Right lobe of liver (tissue), 6 donors: ENCODE measurements at regions not wholly inside any gene's neighbourhood (a gene's known extent, or its start where the extent isn't known, plus 50 kb on each side); places are given as distances from the start of the nearest gene placed in this dataset.

Source experiments
- ATAC-seq, 4 donors: fragments of 200-7000 bp; cut with Tn5 transposase; one replicate each; pipeline ENCODE4 v1.9.1; 2020; ENCODE audit warnings: mild to moderate bottlenecking in 4 of 4, moderate library complexity in 4 of 4
- DNase-seq, 3 donors: peaks; one replicate each; pipeline ENCODE4 v3.0.0-alpha.2; 2020
- H3K27ac ChIP-seq, 3 donors: fragments of 200-600 bp; one replicate each; pipeline ENCODE4 v1.8.0; 2022
- H3K27me3 ChIP-seq, 2 donors: fragments of 200-600 bp; one replicate each; pipeline ENCODE4 v1.8.0; 2022
- H3K36me3 ChIP-seq, 4 donors: fragments of 200-600 bp; sonication (generic) in 1 of 4; one replicate each; pipeline versions ENCODE4 v1.5.1 to v1.8.0; 2017 to 2022; ENCODE audit warnings: control low read depth in 1 of 4
- H3K4me1 ChIP-seq, 4 donors: fragments of 200-600 bp; sonication (generic) in 1 of 4; one replicate each; pipeline versions ENCODE4 v1.5.1 to v1.8.0; 2017 to 2022; ENCODE audit warnings: control low read depth in 1 of 4
- H3K4me3 ChIP-seq, 3 donors: fragments of 200-600 bp; one replicate each; pipeline ENCODE4 v1.8.0; 2022
- H3K9me3 ChIP-seq, 4 donors: fragments of 200-600 bp; sonication (generic) in 1 of 4; one replicate each; pipeline versions ENCODE4 v1.5.1 to v1.8.0; 2017 to 2022; ENCODE audit warnings: control low read depth in 1 of 4
- POLR2A ChIP-seq: fragments of 450-650 bp; IDR thresholded peaks from one replicate; pipeline ENCODE4 v1.6.1; 2017; ENCODE audit warnings: antibody characterized with exemption, mild to moderate bottlenecking
- WGBS: methylation state at CpG from one replicate; pipeline ENCODE4 v1.1.6; 2018; ENCODE audit warnings: low coverage, low lambda C conversion rate; ENCODE audit not compliant: insufficient coverage; ENCODE audit errors: missing lambda C conversion rate; 5-methylcytosine and 5-hydroxymethylcytosine counted together
- intact Hi-C, 2 donors: fragments of 100-400 bp; cut with DNase I; formaldehyde crosslinking; loops; one replicate each; pipeline versions ENCODE4 v1.11.2 to v1.14.1; 2022
- TF ChIP-seq, protein P1 (sequence below), 4 donors: fragments of 200-600 bp in 3 of 4; fragments of 450-650 bp in 1 of 4; IDR thresholded peaks; one replicate each; pipeline versions ENCODE4 v1.5.1 to v1.8.0; 2016 to 2022; ENCODE audit warnings: antibody characterized with exemption in 4 of 4, mild to moderate bottlenecking in 2 of 4
- donor health status: DM: no; HTN: yes; CAD: no.
- donor health status: DM: no; HTN: no; CAD: no.
- donor health status: DM: no; HTN: no; CAD: no.
- donor health status: DM: no; HTN: yes; CAD: no.
- donor health status: DM: no; HTN: yes; CAD: no.

DNA sequence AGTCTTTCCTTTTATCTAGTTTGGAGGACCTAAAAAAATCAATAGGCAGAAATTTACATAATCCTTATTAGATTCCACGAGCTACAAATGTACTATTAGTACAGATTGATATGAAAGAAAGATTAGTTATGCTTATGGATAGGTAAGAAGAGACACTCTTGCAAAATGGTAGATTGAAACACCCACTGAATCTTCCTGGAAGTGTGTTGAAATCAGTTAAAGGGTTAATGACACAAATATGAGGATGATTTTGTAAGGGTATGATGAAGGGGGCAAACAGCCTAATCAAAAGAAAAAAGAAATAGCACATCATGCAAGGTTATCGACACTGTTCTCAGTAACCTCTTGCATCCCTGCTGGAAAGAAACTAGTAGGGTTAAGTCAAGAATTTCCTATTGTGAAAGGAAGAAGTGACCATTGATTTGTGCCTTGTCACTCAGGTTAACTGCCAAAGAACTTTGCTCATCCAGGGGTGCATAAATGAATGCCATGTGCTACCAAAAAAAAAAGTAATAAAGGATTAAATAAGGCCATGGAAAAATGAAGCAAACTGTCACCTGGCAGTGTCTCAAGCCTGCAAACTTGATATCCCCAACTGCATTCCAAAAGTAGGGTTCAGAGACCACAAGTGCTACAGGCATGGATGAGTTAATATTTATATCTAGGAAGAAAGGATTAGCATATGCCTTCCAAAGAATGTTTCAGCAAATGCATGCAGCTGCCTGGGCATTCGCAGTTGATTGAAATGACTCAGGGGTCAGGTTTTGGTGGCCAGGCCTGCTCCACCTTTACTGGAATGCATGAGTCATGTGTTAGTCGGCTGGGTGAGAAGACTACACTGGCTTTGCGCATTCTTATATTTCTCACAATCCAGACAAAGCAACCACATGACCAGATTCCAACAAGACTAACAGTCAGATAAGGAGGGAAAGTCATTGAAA lies 78.3 kb upstream of the ATXN3L start:
- Histone ChIP-seq H3K9me3 (no peaks in the 10 kb centered on the region), H3K4me1 (no peaks in the 10 kb centered on the region), H3K27ac (no peak overlapping the region), H3K27me3 (no peaks in the 10 kb centered on the region), H3K36me3 (no peaks in the 10 kb centered on the region), H3K4me3 (no peak overlapping the region)
- WGBS = 33% methylated on average over 5 of the region's 5 CpGs
- intact Hi-C loops = no loop called here
- TF ChIP-seq POLR2A = no peak
- TF ChIP-seq, protein P1, sequence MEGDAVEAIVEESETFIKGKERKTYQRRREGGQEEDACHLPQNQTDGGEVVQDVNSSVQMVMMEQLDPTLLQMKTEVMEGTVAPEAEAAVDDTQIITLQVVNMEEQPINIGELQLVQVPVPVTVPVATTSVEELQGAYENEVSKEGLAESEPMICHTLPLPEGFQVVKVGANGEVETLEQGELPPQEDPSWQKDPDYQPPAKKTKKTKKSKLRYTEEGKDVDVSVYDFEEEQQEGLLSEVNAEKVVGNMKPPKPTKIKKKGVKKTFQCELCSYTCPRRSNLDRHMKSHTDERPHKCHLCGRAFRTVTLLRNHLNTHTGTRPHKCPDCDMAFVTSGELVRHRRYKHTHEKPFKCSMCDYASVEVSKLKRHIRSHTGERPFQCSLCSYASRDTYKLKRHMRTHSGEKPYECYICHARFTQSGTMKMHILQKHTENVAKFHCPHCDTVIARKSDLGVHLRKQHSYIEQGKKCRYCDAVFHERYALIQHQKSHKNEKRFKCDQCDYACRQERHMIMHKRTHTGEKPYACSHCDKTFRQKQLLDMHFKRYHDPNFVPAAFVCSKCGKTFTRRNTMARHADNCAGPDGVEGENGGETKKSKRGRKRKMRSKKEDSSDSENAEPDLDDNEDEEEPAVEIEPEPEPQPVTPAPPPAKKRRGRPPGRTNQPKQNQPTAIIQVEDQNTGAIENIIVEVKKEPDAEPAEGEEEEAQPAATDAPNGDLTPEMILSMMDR (IDR thresholded peaks at IDR 0.05) = no peak
- ATAC-seq (peak; percentile 30 to 96 (median 71)), DNase-seq (peak in 1 of 3 donors; percentile 38)

GRCh38 chrX:13396924-13397323 lies 77.1 kb upstream of the ATXN3L start:
- Histone ChIP-seq H3K4me1 (no peaks in the 10 kb centered on the region), H3K27ac (no peak overlapping the region), H3K36me3 (no peaks in the 10 kb centered on the region), H3K27me3 (no peaks in the 10 kb centered on the region), H3K4me3 (no peak overlapping the region), H3K9me3 (no peaks in the 10 kb centered on the region)
- ATAC-seq (no peak), DNase-seq (no peak)
- no peak for TF ChIP-seq POLR2A
- TF ChIP-seq, protein P1 (IDR thresholded peaks at IDR 0.05) = no peak
- intact Hi-C loops = no loop called here

GRCh38 chrX:13389501-13389900 lies 69.6 kb upstream of the ATXN3L start:
- Histone ChIP-seq H3K4me3 (no peak overlapping the region), H3K27ac (no peak overlapping the region), H3K4me1 (no peaks in the 10 kb centered on the region), H3K9me3 (peaks cover 0 to 3% (median 0%) of the 10 kb centered on the region in 4 donors), H3K36me3 (no peaks in the 10 kb centered on the region), H3K27me3 (no peaks in the 10 kb centered on the region)
- 57% methylated on average over 1 of the region's 1 CpG for WGBS
- TF ChIP-seq, protein P1 (IDR thresholded peaks at IDR 0.05) = no peak
- no peak for TF ChIP-seq POLR2A
- DNase-seq = no peak
- intact Hi-C loops = no loop called here
- ATAC-seq = no peak

- ATAC-seq (no peak), DNase-seq (no peak)
- H3K4me1 ChIP-seq = no peaks in the 10 kb centered on the region
Observed at GRCh38 chrX:13387666-13388494, 68.0 kb upstream of the ATXN3L start.

More at GRCh38 chrX:13387666-13388494, 68.0 kb upstream of the ATXN3L start:
- Histone ChIP-seq H3K27ac (no peak overlapping the region), H3K36me3 (no peaks in the 10 kb centered on the region), H3K27me3 (no peaks in the 10 kb centered on the region), H3K4me3 (no peak overlapping the region), H3K9me3 (peaks cover 0 to 3% (median 0%) of the 10 kb centered on the region in 4 donors)
- no peak for TF ChIP-seq POLR2A
- TF ChIP-seq, protein P1 (IDR thresholded peaks at IDR 0.05) = no peak
- WGBS = no CpG with 5 or more reads among the region's 2 CpGs
- intact Hi-C loops = no loop called here
